GM21381 (cell line): ENCODE measurements at regions not wholly inside any gene's neighbourhood (a gene's known extent, or its start where the extent isn't known, plus 50 kb on each side); places are given as distances from the start of the nearest gene placed in this dataset.
"Not testable (repeated sequence)": the region's sequence is repeated elsewhere in the genome, so short reads cannot be mapped to it uniquely, and the experiment has no call there.

Experiments
- ATAC-seq: cut with Tn5 transposase; IDR thresholded peaks from one replicate; pipeline ENCODE4 v1.9.1; 2021; ENCODE audit warnings: mild to moderate bottlenecking, moderate library complexity; ENCODE audit not compliant: unreplicated experiment

- ATAC-seq: no peak
Observed at GRCh38 chr3:66922058-66922457, 76.0 kb upstream of the KBTBD8 start.

- ATAC-seq: no peak
Observed at GRCh38 chr3:66923969-66924368, 74.1 kb upstream of the KBTBD8 start.

DNA sequence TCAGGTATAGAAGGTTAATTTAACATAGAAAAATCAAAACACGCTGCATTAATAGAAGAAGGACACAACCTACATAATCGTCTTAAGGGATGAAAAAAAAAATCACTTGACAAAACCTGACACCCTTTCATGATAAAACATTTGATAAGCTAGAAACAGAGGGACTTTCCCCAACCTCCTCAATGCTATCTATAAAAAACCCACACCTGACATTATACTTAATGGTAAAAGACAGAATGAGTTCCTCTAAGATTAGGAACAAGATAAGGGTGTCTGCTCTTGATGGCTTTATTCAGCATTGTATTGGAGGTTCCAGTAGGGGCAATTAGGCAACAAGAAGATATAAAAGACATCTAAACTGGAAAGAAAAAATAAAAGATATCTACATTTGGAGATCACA lies 69.9 kb upstream of the KBTBD8 start:
- no peak for ATAC-seq

DNA sequence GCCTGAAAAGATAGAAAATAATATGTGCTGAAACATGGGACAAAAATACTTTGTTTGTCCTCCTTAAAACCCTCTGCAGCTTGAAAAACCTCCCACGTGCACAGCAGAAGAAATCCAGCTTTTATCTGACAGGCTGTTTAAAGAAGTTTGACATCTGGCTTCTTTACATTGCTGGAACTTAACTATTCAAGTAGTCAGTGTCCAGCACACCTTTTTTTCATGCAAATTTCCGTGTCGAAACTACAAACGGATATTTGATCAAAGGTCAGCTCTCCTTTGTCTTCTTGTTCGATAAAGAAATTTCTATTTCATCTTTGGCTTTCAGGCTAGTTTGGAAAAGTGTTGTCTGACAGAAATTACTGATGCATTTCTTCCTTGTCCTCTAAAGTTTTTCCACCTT lies 66.8 kb upstream of the KBTBD8 start:
- ATAC-seq: no peak

DNA sequence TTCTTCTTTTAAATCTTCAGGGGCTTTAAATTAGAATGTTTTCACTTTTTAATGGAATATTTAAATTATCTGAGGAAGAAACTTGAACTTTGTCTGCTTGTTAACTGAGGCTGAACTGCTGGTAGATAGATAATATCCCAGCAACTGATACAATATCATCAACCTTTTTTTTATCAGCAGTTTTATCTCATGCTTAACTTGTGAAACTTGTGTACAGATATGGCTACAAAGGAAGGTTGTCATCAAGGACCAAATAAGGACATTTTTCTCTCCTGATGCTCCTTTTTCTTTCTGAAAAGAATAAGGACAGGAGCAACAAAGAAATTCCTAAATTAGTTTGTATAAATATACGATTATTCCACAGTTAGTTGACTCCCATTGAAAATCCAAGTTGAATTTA lies 66.4 kb upstream of the KBTBD8 start:
- no peak for ATAC-seq

GRCh38 chr3:66933233-66933632 lies 64.9 kb upstream of the KBTBD8 start:
- no peak for ATAC-seq

DNA sequence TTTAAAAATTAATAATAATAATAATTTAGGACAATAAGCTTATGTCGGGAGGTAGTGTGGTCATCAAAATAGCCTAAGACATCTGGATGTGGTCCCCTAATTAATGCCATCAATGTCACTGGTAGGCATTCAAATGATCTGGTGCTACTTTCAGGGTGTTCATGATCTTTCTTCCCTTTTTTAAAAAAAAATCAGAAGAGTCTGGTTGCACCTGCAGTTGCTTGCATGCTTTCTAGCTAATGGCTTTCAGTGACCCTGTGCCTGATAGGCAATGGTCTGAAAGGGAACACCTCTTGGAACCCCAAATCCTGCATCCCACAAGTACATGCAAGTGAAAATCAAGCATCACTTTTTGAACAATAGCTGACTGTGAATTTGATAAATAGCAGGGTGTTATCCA lies 64.1 kb upstream of the KBTBD8 start:
- ATAC-seq: no peak

GRCh38 chr3:66934725-66935124 lies 63.4 kb upstream of the KBTBD8 start:
- ATAC-seq: no peak

- ATAC-seq: not testable (repeated sequence)
Observed at GRCh38 chr3:66937041-66937440, 61.1 kb upstream of the KBTBD8 start.

GRCh38 chr3:66938338-66938963 lies 59.7 kb upstream of the KBTBD8 start:
- ATAC-seq: peak; percentile 77

- no peak for ATAC-seq
Observed at GRCh38 chr3:66948041-66948440, 50.1 kb upstream of the KBTBD8 start.
